HepG2 (cell line): ENCODE measurements at regions not wholly inside any gene's neighbourhood (a gene's known extent, or its start where the extent isn't known, plus 50 kb on each side); places are given as distances from the start of the nearest gene placed in this dataset.

Source experiments
- ATAC-seq: fragments of 200-7000 bp; cut with Tn5 transposase; 3 replicates; pipeline ENCODE4 v1.9.1; 2020; ENCODE audit warnings: mild to moderate bottlenecking, moderate library complexity
- BruUV-seq: library from RNA; stranded (reverse); fragments of 400-500 nt; replicated peaks from 2 replicates; lab custom pipeline; 2021; lab: Mats Ljungman, UMichigan
- CTCF ChIA-PET: fragments of 300-600 bp; formaldehyde crosslinking; extraction: SDS; loops from one replicate; lab custom pipeline; 2021; ENCODE audit warnings: low total read pairs, inconsistent platforms, low intra/inter-chr PET ratio; lab: Yijun Ruan, JAX
- POLR2A ChIA-PET: fragments of 350-600 bp; sonication (Branson Sonifier 250); formaldehyde crosslinking; loops from one replicate; lab custom pipeline; 2020; ENCODE audit warnings: antibody characterized with exemption, inconsistent platforms; lab: Yijun Ruan, JAX
- DNase-seq: peaks from one replicate; pipeline ENCODE4 v3.0.0-alpha.2; 2015; ENCODE audit warnings: low spot score
- FAIRE-seq: peaks from 3 replicates; lab custom pipeline; 2011; peaks lifted over from hg19 to GRCh38; lab: Jason Lieb, UNC
- H2AFZ ChIP-seq: one replicate; pipeline ENCODE4 v1.6.1; 2011; ENCODE audit warnings: low read length, inconsistent platforms
- H3K27ac ChIP-seq: fragments of 300-600 bp; 3 replicates; pipeline ENCODE4 v1.8.0; 2011; ENCODE audit warnings: mixed run types, mild to moderate bottlenecking, mixed read lengths, low read length, inconsistent platforms; ENCODE audit not compliant: insufficient read depth; ENCODE audit errors: extremely low read length
- H3K27me3 ChIP-seq, 2 experiments: fragments of 200-600 bp in 1 of 2; 2 replicates in 1 of 2; 3 replicates in 1 of 2; pipeline versions ENCODE4 v1.6.0 to v1.8.0; 2011; ENCODE audit warnings: low read length in 2 of 2, mild to moderate bottlenecking in 2 of 2, moderate library complexity in 2 of 2, inconsistent platforms in 1 of 2; ENCODE audit not compliant: insufficient read depth in 2 of 2, control insufficient read depth in 1 of 2
- H3K36me3 ChIP-seq, 2 experiments: fragments of 200-600 bp in 1 of 2; replicated peaks in 1 of 2; 2 replicates in 1 of 2; 3 replicates in 1 of 2; pipeline versions ENCODE4 v1.5.1 to v1.8.0; 2011; ENCODE audit warnings: low read length in 2 of 2, inconsistent platforms in 1 of 2; ENCODE audit not compliant: insufficient read depth in 2 of 2, control insufficient read depth in 1 of 2
- H3K4me1 ChIP-seq: 2 replicates; pipeline ENCODE4 v1.5.1; 2012; ENCODE audit warnings: low read length, inconsistent platforms; ENCODE audit not compliant: insufficient read depth
- H3K4me2 ChIP-seq: 2 replicates; pipeline ENCODE4 v1.6.0; 2011; ENCODE audit warnings: low read depth, low read length, inconsistent platforms
- H3K4me3 ChIP-seq, 3 experiments: fragments of 200-600 bp in 1 of 3; sonication (generic), shearing (Covaris generic) in 1 of 3; replicated peaks in 1 of 3; 2 replicates each; pipeline ENCODE4 v1.5.1; 2011 to 2016; ENCODE audit warnings: low read length in 3 of 3, inconsistent platforms in 2 of 3, low read depth in 2 of 3, mild to moderate bottlenecking in 2 of 3, control low read depth in 1 of 3, mixed read lengths in 1 of 3; ENCODE audit not compliant: insufficient read depth in 1 of 3
- H3K79me2 ChIP-seq: one replicate; pipeline ENCODE4 v1.6.1; 2011; ENCODE audit warnings: low read length, inconsistent platforms; ENCODE audit not compliant: insufficient read depth
- H3K9ac ChIP-seq: 2 replicates; pipeline ENCODE4 v1.6.0; 2011; ENCODE audit warnings: mild to moderate bottlenecking, low read depth, low read length, inconsistent platforms; ENCODE audit not compliant: insufficient read depth
- H3K9me3 ChIP-seq: 2 replicates; pipeline ENCODE4 v1.5.1; 2012; ENCODE audit warnings: mild to moderate bottlenecking, low read length
- H4K20me1 ChIP-seq: 2 replicates; pipeline ENCODE4 v1.6.0; 2011; ENCODE audit warnings: inconsistent platforms, mild to moderate bottlenecking, low read length, moderate library complexity; ENCODE audit not compliant: insufficient read depth
- DNMT1 ChIP-seq: sonication (generic); formaldehyde crosslinking; IDR thresholded peaks from 2 replicates; pipeline ENCODE4 v1.5.1; 2020; ENCODE audit warnings: mild to moderate bottlenecking, missing genetic modification reagents
- FOXO4 ChIP-seq: sonication (generic); formaldehyde crosslinking; conservative IDR thresholded peaks from 2 replicates; pipeline ENCODE4 v1.8.1; 2023; ENCODE audit warnings: missing genetic modification reagents
- HES4 ChIP-seq: sonication (generic); formaldehyde crosslinking; IDR thresholded peaks from 2 replicates; pipeline ENCODE4 v1.9.0; 2021; ENCODE audit warnings: mild to moderate bottlenecking, missing genetic modification reagents, borderline replicate concordance
- MIXL1 ChIP-seq: IDR thresholded peaks from 2 replicates; pipeline ENCODE4 v1.6.1; 2016
- NFYC ChIP-seq: IDR thresholded peaks from 2 replicates; pipeline ENCODE4 v1.6.1; 2016; ENCODE audit warnings: missing genetic modification reagents, missing compliant biosample characterization
- RAD21 ChIP-seq: fragments of 450-650 bp; formaldehyde crosslinking; IDR thresholded peaks from 2 replicates; pipeline ENCODE4 v1.5.0; 2020; ENCODE audit warnings: mild to moderate bottlenecking
- TERF1 ChIP-seq: sonication (generic); formaldehyde crosslinking; IDR thresholded peaks from 2 replicates; pipeline ENCODE4 v1.8.0; 2022; ENCODE audit warnings: mild to moderate bottlenecking, missing genetic modification reagents, moderate library complexity
- YEATS4 ChIP-seq: sonication (generic); formaldehyde crosslinking; IDR thresholded peaks from 2 replicates; pipeline ENCODE4 v1.4.0; 2020; ENCODE audit warnings: missing genetic modification reagents, borderline replicate concordance
- ZBED4 ChIP-seq: sonication (generic); formaldehyde crosslinking; IDR thresholded peaks from 2 replicates; pipeline ENCODE4 v1.4.0; 2020; ENCODE audit warnings: missing genetic modification reagents, borderline replicate concordance
- ZFP62 ChIP-seq: sonication (generic); formaldehyde crosslinking; IDR thresholded peaks from 2 replicates; pipeline ENCODE4 v1.4.0; 2020; ENCODE audit warnings: missing genetic modification reagents
- ZNF512 ChIP-seq: sonication (generic); formaldehyde crosslinking; IDR thresholded peaks from 2 replicates; pipeline ENCODE4 v1.4.0; 2020; ENCODE audit warnings: mild to moderate bottlenecking, missing genetic modification reagents
- ZNF710 ChIP-seq: sonication (generic); formaldehyde crosslinking; IDR thresholded peaks from 2 replicates; pipeline ENCODE4 v1.5.0; 2020; ENCODE audit warnings: mild to moderate bottlenecking, missing genetic modification reagents, borderline replicate concordance
- ZNF746 ChIP-seq: sonication (generic); formaldehyde crosslinking; IDR thresholded peaks from 2 replicates; pipeline ENCODE4 v1.8.0; 2022; ENCODE audit warnings: mild to moderate bottlenecking, missing genetic modification reagents
- ZSCAN31 ChIP-seq: sonication (generic); formaldehyde crosslinking; IDR thresholded peaks from 2 replicates; pipeline ENCODE4 v1.5.0; 2020; ENCODE audit warnings: low read depth, mild to moderate bottlenecking, missing genetic modification reagents
- WGBS: methylation state at CpG from one replicate; pipeline ENCODE4 v1.1.6; 2017; ENCODE audit warnings: low lambda C conversion rate; 5-methylcytosine and 5-hydroxymethylcytosine counted together
- in situ Hi-C: cut with HindIII; loops from 2 replicates; pipeline ENCODE4 v1.10.0; 2017; ENCODE audit warnings: low pct_unique_long_range_greater_than_20kb; ENCODE audit not compliant: extremely low pct_ligation_motif_present
- intact Hi-C: fragments of 100-400 bp; cut with micrococcal nuclease; formaldehyde crosslinking; loops from one replicate; pipeline ENCODE4 v1.10.0; 2022; ENCODE audit not compliant: unreplicated experiment

GRCh38 chr4:34183926-34184325, 2060.4 kb downstream of the ARAP2 start:
- no peaks in the 10 kb centered on the region for H3K4me1 ChIP-seq
- no peaks in the 10 kb centered on the region; a peak in 1 of 5 replicates for H3K27me3 ChIP-seq
- TF ChIP-seq ZSCAN31 (CRISPR knock-in tag) (no peak), ZNF710 (CRISPR knock-in tag) (no peak), FOXO4 (CRISPR knock-in tag) (no peak), NFYC (CRISPR knock-in tag) (no peak), HES4 (CRISPR knock-in tag) (no peak), DNMT1 (CRISPR knock-in tag) (no peak), RAD21 (CRISPR knock-in tag) (no peak), YEATS4 (CRISPR knock-in tag) (no peak), MIXL1 (CRISPR knock-in tag) (no peak), ZFP62 (CRISPR knock-in tag) (no peak), ZNF746 (no peak), ZBED4 (CRISPR knock-in tag) (no peak), TERF1 (no peak), ZNF512 (CRISPR knock-in tag) (no peak)
- TF ChIP-seq, all 625 proteins: peak for 0
- intact Hi-C loops = no loop called here
- ChIA-PET POLR2A (no interaction called here), CTCF (no interaction called here)
- ATAC-seq (no peak), DNase-seq (no peak), FAIRE-seq (no peak)
- Histone ChIP-seq H2AFZ (no peak overlapping the region), H3K27ac (no peak overlapping the region), H3K79me2 (no peaks in the 10 kb centered on the region), H3K4me2 (no peak overlapping the region), H3K36me3 (no peaks in the 10 kb centered on the region), H3K4me3 (no peak overlapping the region), H4K20me1 (no peaks in the 10 kb centered on the region), H3K9ac (no peak overlapping the region), H3K9me3 (peaks cover 24% of the 10 kb centered on the region)
- 10% methylated on average over 3 of the region's 3 CpGs for WGBS
- in situ Hi-C loops = no loop called here
- no TSS peak for BruUV-seq
